HuH-7.5 (cell line): ENCODE measurements at regions not wholly inside any gene's neighbourhood (a gene's known extent, or its start where the extent isn't known, plus 50 kb on each side); places are given as distances from the start of the nearest gene placed in this dataset.
A peak's percentile ranks its signal among the peaks of the same experiment; 100 is the strongest.
"Not testable (repeated sequence)": the region's sequence is repeated elsewhere in the genome, so short reads cannot be mapped to it uniquely, and the experiment has no call there.

Experiments
- DNase-seq: peaks from one replicate; pipeline ENCODE4 v3.0.0; 2011; ENCODE audit warnings: low spot score

DNA sequence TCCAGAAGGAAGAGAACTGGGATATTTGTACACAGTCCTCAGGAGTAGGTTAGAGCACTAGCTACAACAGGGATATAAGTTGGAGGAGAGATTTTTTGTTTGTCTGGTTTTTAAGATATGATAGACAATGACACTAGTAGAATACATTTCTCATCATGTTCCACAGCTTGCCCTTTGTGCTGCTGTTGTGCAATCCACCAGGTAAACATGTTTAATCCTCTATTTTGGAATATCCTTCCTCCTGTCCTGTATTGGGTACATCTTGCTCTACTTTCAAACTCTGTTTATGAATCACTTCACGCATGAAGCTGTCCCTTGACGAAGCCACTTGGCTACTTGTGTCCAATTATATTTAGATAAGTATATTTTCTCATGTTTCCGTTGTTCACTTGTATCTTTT, 153.6 kb upstream of the TENT5A start:
- no peak for DNase-seq

DNA sequence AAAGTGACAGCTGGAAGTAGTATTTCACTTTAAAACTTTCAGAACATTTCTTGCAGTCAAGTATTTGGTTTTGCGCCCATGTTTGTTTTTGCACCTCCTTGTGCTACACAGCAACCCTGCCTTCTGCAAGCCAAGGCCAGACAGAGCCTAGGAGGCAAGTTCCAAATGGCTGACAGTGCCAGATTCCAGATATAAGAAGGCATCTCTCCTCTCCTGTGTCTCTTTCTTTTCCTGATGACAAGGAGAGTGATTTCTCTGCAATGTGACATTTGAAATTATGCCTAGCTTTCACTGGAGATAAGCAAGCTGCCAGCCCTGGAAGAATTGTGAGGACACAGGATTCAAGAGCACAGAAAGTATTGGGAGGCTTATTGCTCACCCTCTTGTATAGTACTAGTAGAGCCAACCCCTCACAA, 149.1 kb upstream of the TENT5A start:
- no peak for DNase-seq

DNA sequence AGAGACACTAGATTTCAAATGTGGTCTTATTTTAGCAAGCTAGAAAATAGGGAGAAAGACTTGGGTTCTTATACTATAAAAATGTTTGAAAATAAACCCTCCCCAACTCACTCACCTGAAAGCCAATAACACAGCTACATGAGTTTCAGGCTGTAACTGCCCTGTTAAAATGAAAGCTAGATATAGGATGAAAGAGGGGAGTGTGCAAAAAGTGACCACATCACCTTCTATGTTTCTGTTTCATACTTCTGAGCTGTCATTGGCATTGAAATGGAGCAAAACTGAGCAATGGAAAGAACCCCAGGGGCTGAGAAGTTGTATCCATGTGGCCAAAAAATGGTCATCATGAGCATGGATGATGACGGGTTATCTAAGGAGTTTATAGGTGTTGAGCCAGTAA, 148.1 kb upstream of the TENT5A start:
- no peak for DNase-seq

DNA sequence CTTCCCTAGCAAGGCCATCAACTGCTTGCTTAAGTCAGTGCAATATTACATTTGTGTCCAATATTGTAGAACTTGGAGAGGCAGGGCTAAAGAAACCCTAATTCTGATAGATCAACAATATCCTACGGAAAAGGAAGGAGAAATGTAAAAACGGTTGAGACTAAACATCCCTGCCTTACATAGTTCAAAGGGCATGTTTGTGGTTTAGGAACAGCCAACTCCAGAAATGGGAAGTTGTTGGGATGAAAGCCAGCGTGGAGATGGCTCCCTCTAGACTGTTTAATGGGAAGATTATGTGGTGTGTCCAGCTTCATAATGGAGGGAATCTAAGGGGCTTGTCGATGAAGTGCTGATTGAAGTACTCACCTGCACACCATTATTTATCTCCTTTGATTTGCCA, 145.3 kb upstream of the TENT5A start:
- DNase-seq = no peak

- DNase-seq = no peak
Observed at GRCh38 chr6:81896525-81897503, 144.3 kb upstream of the TENT5A start.

- DNase-seq = no peak
Observed at GRCh38 chr6:81895511-81896185, 143.2 kb upstream of the TENT5A start.

- no peak for DNase-seq
Observed at GRCh38 chr6:81894788-81895271, 142.3 kb upstream of the TENT5A start.

DNA sequence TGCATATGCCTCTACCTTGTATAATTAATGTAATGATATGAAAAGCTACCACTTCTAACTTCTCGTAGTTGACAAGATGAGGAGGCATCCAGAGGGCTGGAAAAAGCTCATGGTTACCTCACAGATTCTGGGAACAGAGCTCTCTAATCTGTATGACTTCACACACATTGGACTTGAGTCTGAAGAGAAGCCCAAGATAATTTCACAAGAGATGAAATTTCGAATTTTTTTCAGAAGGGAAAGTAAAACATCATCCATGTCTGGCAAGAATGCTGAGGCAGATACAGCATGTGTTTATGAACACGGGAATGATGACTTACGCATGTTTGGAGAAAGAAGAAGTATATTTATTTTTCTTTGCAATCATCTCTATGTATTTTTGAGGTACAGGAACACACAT, 141.8 kb upstream of the TENT5A start:
- no peak for DNase-seq

DNA sequence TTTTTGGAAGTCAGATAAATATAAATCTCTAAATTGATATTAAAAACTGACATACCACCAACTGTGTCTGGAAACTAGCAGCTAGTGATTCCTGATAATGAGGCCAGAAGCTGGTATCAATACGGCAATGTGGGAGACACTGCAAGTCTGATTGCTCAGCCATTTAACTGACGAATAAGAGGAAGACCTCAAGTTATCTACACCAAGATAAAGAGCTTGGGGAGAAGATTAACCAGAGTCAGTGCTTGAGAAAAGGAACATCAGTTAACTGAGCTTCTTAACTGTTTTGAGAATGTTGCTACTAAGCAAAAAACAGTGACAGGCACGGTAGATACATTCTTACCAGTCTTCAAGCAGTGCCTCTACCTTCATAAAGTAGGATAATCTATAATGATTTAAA, 140.4 kb upstream of the TENT5A start:
- no peak for DNase-seq

GRCh38 chr6:81891874-81892273, 139.4 kb upstream of the TENT5A start:
- DNase-seq = no peak

DNA sequence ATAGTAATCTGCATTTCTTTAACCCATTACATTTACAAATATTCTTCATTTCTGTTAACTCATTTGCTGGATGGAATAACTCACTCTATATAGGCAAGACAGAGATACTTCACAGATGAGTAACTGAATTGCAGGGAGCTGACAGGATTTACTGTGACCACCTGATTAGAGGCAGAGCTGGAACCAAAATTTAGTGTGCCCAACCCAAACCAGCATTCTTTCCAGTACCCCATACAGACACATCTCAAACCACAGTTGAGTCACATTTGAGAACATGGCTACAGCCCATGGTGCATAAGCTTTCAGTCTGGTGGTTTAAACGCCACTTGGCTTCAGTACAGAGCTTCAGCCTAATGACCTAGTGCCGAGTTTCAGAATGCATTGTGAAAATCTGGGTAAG, 138.4 kb upstream of the TENT5A start:
- DNase-seq = no peak

DNA sequence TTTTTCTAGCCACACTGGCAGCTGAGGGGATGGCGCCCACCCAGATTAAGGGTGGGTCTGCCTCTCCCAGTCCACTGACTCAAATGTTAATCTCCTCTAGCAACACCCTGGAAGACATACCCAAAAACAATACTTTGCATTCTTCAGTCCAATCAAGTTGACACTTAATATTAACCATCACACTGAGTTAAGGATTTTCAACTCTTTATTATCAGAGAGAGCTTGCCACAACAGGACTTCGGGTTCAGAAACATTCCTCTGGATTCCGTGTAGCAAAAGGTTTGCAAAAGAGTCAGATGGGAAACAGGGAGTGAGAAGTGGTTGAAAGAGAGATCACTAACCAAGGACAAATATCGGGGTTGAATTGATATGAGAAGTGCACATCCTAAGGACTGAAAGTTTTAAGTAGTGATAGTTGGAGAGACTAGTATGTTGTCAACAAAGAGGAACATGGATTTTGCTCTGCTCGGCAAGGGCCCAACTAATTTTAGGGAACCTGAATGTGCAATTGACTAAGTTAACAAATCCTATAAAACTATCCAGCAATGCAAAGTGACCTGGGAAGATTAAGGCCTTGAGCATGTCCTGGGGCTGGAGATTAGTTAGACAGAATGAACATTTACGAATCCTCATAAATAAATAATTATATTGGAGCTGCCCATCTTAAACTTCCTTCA, 137.0 kb upstream of the TENT5A start:
- no peak for DNase-seq

DNA sequence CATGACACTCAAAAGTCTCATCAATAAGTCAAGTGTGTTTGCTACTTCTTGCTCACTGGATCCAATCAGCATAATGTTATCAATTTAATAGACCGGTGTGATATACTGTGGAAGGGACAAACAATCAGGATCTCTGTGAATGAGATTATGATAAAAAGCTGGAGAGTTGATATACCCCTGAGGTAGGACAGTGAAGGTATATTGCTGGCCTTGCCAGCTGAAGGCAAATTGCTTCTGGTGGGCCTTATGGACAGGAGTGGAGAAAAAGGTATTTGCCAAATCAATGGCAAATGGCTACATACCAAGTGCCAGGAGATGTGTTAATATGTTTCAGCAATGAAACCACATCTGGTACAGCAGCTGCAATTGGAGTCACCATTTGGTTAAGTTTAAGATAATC, 134.4 kb upstream of the TENT5A start:
- not testable (repeated sequence) for DNase-seq

DNA sequence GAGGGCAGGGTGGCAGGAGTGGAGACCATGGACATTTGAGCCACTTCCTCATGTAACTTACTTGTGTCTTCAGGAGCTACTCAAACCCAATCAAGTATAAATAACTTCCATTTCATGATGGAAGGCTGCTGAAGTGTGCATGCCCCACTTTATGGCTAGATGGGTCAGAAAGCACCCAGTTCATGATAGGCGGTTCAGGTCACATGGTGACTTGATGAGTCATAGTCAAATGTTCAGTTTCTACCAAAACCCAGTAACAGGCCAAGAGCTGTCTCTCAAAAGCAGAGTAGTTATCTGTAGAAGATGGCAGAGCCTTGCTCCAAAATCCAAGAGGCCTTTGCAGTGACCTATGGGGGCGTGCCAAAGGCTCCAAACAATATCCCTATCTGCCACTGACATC, 133.7 kb upstream of the TENT5A start:
- no peak for DNase-seq

GRCh38 chr6:81881660-81882059, 129.2 kb upstream of the TENT5A start:
- no peak for DNase-seq

- no peak for DNase-seq
Observed at GRCh38 chr6:81878479-81878878, 126.0 kb upstream of the TENT5A start.

- DNase-seq = no peak
Observed at GRCh38 chr6:81876971-81877370, 124.5 kb upstream of the TENT5A start.

- DNase-seq = peak; percentile 34
Observed at GRCh38 chr6:81875782-81876293, 123.4 kb upstream of the TENT5A start.

DNA sequence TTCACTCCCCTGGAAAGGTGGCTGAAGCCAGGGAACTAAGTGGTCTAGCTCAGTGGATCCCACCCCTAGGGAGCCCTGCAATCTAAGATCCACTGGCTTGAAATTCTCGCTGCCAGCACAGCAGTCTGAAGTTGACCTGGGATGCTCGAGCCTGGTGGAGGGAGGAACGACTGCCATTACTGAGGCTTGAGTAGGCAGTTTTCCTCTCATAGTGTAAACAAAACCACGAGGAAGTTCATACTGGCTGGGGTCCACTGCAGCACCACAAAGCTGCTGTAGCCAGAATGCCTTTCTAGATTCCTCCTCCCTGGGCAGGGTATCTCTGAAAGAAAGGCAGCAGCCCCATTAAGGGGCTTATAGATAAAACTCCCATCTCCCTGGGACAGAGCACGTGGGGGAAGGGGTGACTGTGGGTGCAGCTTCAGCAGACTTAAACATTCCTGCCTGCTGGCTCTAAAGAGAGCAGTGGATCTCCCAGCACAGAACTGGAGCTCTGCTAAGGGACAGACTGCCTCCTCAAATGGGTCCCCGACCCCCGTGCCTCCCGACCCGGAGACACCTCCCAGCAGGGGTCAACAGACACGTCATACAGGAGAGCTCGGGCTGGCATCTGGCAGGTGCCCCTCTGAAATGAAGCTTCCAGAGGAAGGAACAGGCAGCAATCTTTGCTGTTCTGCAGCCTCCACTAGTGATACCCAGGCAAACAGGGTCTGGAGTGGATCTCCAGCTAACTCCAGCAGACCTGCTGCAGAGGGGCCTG, 117.4 kb upstream of the TENT5A start:
- not testable (repeated sequence) for DNase-seq

GRCh38 chr6:81865712-81866111, 113.2 kb upstream of the TENT5A start:
- DNase-seq = no peak

GRCh38 chr6:81864124-81864523, 111.6 kb upstream of the TENT5A start:
- DNase-seq = no peak

GRCh38 chr6:81863123-81863522, 110.6 kb upstream of the TENT5A start:
- DNase-seq = no peak
